ENCODE measurements at regions not wholly inside any gene's neighbourhood (a gene's known extent, or its start where the extent isn't known, plus 50 kb on each side); places are given as distances from the start of the nearest gene placed in this dataset.

DNA sequence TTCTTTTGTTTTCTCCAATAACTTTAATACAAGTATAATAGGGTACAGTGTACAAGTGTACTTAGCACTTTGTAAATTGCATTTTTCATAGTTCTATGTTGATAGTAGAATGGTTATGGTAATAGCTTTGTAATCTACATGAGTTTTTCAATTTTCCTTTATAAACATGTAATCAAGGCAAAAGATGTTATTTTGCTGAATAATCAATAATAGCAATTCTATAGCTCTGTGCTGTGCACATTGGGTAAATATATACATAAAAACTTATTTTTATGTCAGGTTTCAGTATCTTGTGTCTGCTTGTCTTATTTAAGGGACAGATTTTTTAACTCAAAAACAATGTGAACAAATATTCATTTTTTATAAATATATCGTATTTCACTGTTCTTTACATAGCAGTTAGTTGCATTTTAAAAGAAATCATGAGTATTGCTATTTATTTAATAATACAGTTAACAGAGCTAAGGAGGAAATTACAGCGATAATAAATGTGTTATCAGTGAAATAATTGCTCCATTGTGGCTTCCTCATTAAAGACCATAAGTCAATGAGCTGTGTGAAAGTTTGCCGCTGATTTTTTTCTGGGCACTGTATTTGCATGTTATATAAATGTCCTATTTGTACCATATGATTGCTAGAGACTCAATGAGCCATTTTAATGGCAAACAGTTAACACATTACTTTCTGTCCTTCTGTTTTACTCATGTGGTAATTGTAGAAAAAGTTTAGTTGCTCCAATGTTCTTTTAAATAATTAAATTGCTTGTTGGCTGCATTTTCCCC, 214.6 kb upstream of the STAC start:
- Histone ChIP-seq H3K9ac (ENCODE audit: insufficient read depth, low read length) (no peak overlapping the region), H3K4me2 (ENCODE audit: extremely low read depth, insufficient read depth, low read length) (no peak overlapping the region), H3K4me3 (replicated peaks in 1 of 4; ENCODE audit: control extremely low read depth in 1 of 4, insufficient read depth in 1 of 4, low read depth in 3 of 4, low read length in 4 of 4) (no peak overlapping the region), H3K79me2 (ENCODE audit: control insufficient read depth, insufficient read depth, low read length) (no peaks in the 10 kb centered on the region), H2AFZ (ENCODE audit: low read length) (no peak overlapping the region), H3K27me3 (ENCODE audit: control insufficient read depth, insufficient read depth, low read length) (no peaks in the 10 kb centered on the region), H3K36me3 (ENCODE audit: control insufficient read depth, insufficient read depth, low read length) (no peaks in the 10 kb centered on the region), H3K27ac (ENCODE audit: insufficient read depth, low read length) (no peak overlapping the region), H3K4me1 (ENCODE audit: control insufficient read depth, extremely low read depth, insufficient read depth, low read length) (no peaks in the 10 kb centered on the region), H3K9me3 (ENCODE audit: control insufficient read depth, insufficient read depth, low read depth, low read length) (no peaks in the 10 kb centered on the region), H4K20me1 (ENCODE audit: control insufficient read depth, extremely low read depth, insufficient read depth, low read length) (no peaks in the 10 kb centered on the region)
- DNase-seq (ENCODE audit: low read depth in 2 of 2), result no peak
- no peak for TF ChIP-seq EZH2 (IDR thresholded peaks at IDR 0.05; ENCODE audit: low read length, missing control alignments)

DNA sequence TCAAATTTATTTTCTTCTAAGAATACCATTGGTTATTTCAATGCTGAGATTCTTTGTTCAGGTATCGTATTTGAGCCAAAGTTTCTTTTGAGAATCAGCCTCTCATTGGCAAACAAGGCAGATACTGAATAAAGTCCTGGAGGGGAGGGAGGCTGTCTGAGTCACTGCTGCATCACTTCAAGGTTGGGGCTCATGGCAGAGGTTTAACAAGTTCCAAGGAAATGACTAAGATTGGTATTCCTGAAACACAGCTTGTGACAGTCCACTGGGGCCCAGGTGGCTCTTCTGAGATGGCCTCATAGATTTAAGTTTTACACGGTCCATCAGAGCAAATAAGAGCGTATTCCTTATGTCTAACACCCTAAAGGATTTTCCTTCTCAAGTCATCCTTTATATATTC, 213.8 kb upstream of the STAC start:
- DNase-seq (ENCODE audit: low read depth in 2 of 2), result peak in 1 of 2 donors; percentile 90
- no peaks in the 10 kb centered on the region for H3K9me3 ChIP-seq (ENCODE audit: control insufficient read depth, insufficient read depth, low read depth, low read length)
- no peak overlapping the region for H3K4me3 ChIP-seq (replicated peaks in 1 of 4; ENCODE audit: control extremely low read depth in 1 of 4, insufficient read depth in 1 of 4, low read depth in 3 of 4, low read length in 4 of 4)
- H3K9ac ChIP-seq (ENCODE audit: insufficient read depth, low read length), result no peak overlapping the region
- H2AFZ ChIP-seq (ENCODE audit: low read length), result no peak overlapping the region
- no peaks in the 10 kb centered on the region for H4K20me1 ChIP-seq (ENCODE audit: control insufficient read depth, extremely low read depth, insufficient read depth, low read length)
- H3K79me2 ChIP-seq (ENCODE audit: control insufficient read depth, insufficient read depth, low read length), result no peaks in the 10 kb centered on the region
- no peak overlapping the region for H3K27ac ChIP-seq (ENCODE audit: insufficient read depth, low read length)
- no peak for TF ChIP-seq EZH2 (IDR thresholded peaks at IDR 0.05; ENCODE audit: low read length, missing control alignments)
- no peak for TF ChIP-seq CTCF (conservative IDR thresholded peaks at IDR 0.05 in 1 of 2, IDR thresholded peaks at IDR 0.05 in 1 of 2; ENCODE audit: low read depth in 1 of 2, low read length in 2 of 2)
- no peaks in the 10 kb centered on the region for H3K27me3 ChIP-seq (ENCODE audit: control insufficient read depth, insufficient read depth, low read length)
- H3K4me1 ChIP-seq (ENCODE audit: control insufficient read depth, extremely low read depth, insufficient read depth, low read length), result no peaks in the 10 kb centered on the region
- no peaks in the 10 kb centered on the region for H3K36me3 ChIP-seq (ENCODE audit: control insufficient read depth, insufficient read depth, low read length)
- H3K4me2 ChIP-seq (ENCODE audit: extremely low read depth, insufficient read depth, low read length), result no peak overlapping the region

GRCh38 chr3:36172699-36173098, 207.6 kb upstream of the STAC start:
- Histone ChIP-seq H3K27ac (ENCODE audit: insufficient read depth, low read length) (no peak overlapping the region), H2AFZ (ENCODE audit: low read length) (no peak overlapping the region), H3K4me2 (ENCODE audit: extremely low read depth, insufficient read depth, low read length) (no peak overlapping the region), H3K79me2 (ENCODE audit: control insufficient read depth, insufficient read depth, low read length) (no peaks in the 10 kb centered on the region), H4K20me1 (ENCODE audit: control insufficient read depth, extremely low read depth, insufficient read depth, low read length) (no peaks in the 10 kb centered on the region), H3K36me3 (ENCODE audit: control insufficient read depth, insufficient read depth, low read length) (no peaks in the 10 kb centered on the region), H3K4me3 (replicated peaks in 1 of 4; ENCODE audit: control extremely low read depth in 1 of 4, insufficient read depth in 1 of 4, low read depth in 3 of 4, low read length in 4 of 4) (no peak overlapping the region), H3K9ac (ENCODE audit: insufficient read depth, low read length) (no peak overlapping the region), H3K9me3 (ENCODE audit: control insufficient read depth, insufficient read depth, low read depth, low read length) (no peaks in the 10 kb centered on the region), H3K4me1 (ENCODE audit: control insufficient read depth, extremely low read depth, insufficient read depth, low read length) (no peaks in the 10 kb centered on the region), H3K27me3 (ENCODE audit: control insufficient read depth, insufficient read depth, low read length) (no peaks in the 10 kb centered on the region)
- no peak for DNase-seq (ENCODE audit: low read depth in 2 of 2)
- TF ChIP-seq CTCF (conservative IDR thresholded peaks at IDR 0.05 in 1 of 2, IDR thresholded peaks at IDR 0.05 in 1 of 2; ENCODE audit: low read depth in 1 of 2, low read length in 2 of 2) (no peak), EZH2 (IDR thresholded peaks at IDR 0.05; ENCODE audit: low read length, missing control alignments) (no peak)
